ACC112 (cell line): ENCODE measurements at regions not wholly inside any gene's neighbourhood (a gene's known extent, or its start where the extent isn't known, plus 50 kb on each side); places are given as distances from the start of the nearest gene placed in this dataset.

Experiments
- H2AFZ ChIP-seq: fragments of 200-600 bp; sonication (generic); one replicate; pipeline ENCODE4 v1.6.0; 2017; ENCODE audit warnings: antibody characterized with exemption, low read length; ENCODE audit not compliant: unreplicated experiment
- H3K27ac ChIP-seq: fragments of 200-600 bp; sonication (generic); 2 replicates; pipeline ENCODE4 v1.5.1; 2014; ENCODE audit warnings: low read depth, mild to moderate bottlenecking, antibody characterized with exemption, low read length, moderate library complexity
- H3K27me3 ChIP-seq: fragments of 200-600 bp; sonication (generic); 2 replicates; pipeline ENCODE4 v1.6.1; 2014; ENCODE audit warnings: mild to moderate bottlenecking, antibody characterized with exemption, low read length, moderate library complexity, mixed read lengths; ENCODE audit not compliant: insufficient read depth
- H3K36me3 ChIP-seq: fragments of 200-600 bp; sonication (generic); 2 replicates; pipeline ENCODE4 v1.6.1; 2016; ENCODE audit warnings: mild to moderate bottlenecking, antibody characterized with exemption, low read length, moderate library complexity, mixed read lengths; ENCODE audit not compliant: insufficient read depth
- H3K4me1 ChIP-seq: fragments of 200-600 bp; sonication (generic); one replicate; pipeline ENCODE4 v1.6.1; 2016; ENCODE audit warnings: low read length, mixed read lengths; ENCODE audit not compliant: insufficient read depth, unreplicated experiment, control insufficient read depth
- H3K4me3 ChIP-seq: fragments of 200-600 bp; sonication (generic); 2 replicates; pipeline ENCODE4 v1.5.1; 2014; ENCODE audit warnings: mild to moderate bottlenecking, low read depth, low read length
- H3K79me2 ChIP-seq: fragments of 200-600 bp; sonication (generic); one replicate; pipeline ENCODE4 v1.6.0; 2016; ENCODE audit warnings: low read length; ENCODE audit not compliant: control insufficient read depth, unreplicated experiment, insufficient read depth

GRCh38 chr5:96584712-96585111, 77.5 kb upstream of the CAST start:
- Histone ChIP-seq H3K4me1 (peaks cover 9% of the 10 kb centered on the region), H3K36me3 (no peaks in the 10 kb centered on the region), H3K79me2 (no peaks in the 10 kb centered on the region), H3K27ac (no peak overlapping the region), H3K4me3 (no peak overlapping the region), H3K27me3 (no peaks in the 10 kb centered on the region), H2AFZ (no peak overlapping the region)

GRCh38 chr5:96588539-96588938, 73.6 kb upstream of the CAST start:
- no peaks in the 10 kb centered on the region for H3K4me1 ChIP-seq
- no peaks in the 10 kb centered on the region for H3K36me3 ChIP-seq
- no peaks in the 10 kb centered on the region for H3K27me3 ChIP-seq
- H3K79me2 ChIP-seq: no peaks in the 10 kb centered on the region
- no peak overlapping the region for H2AFZ ChIP-seq
- no peak overlapping the region for H3K4me3 ChIP-seq
- no peak overlapping the region for H3K27ac ChIP-seq

- Histone ChIP-seq H3K79me2 (no peaks in the 10 kb centered on the region), H3K27ac (no peak overlapping the region), H3K4me1 (no peaks in the 10 kb centered on the region), H2AFZ (peak overlapping the region; percentile 45), H3K27me3 (no peaks in the 10 kb centered on the region), H3K36me3 (no peaks in the 10 kb centered on the region), H3K4me3 (no peak overlapping the region)
Measured at GRCh38 chr5:96590796-96591195, 71.4 kb upstream of the CAST start.

GRCh38 chr5:96595300-96596090, 66.7 kb upstream of the CAST start:
- no peak overlapping the region for H3K4me3 ChIP-seq

GRCh38 chr5:96597438-96598020, 64.6 kb upstream of the CAST start:
- Histone ChIP-seq H2AFZ (no peak overlapping the region), H3K27me3 (no peaks in the 10 kb centered on the region), H3K79me2 (no peaks in the 10 kb centered on the region), H3K4me3 (no peak overlapping the region), H3K4me1 (peaks cover 6% of the 10 kb centered on the region), H3K27ac (peak overlapping the region; percentile 13; the same call in 1 of the 2 replicates), H3K36me3 (no peaks in the 10 kb centered on the region)

More at GRCh38 chr5:96595300-96596090, 66.7 kb upstream of the CAST start:
- Histone ChIP-seq H3K27me3 (no peaks in the 10 kb centered on the region), H3K27ac (no peak overlapping the region), H3K4me1 (peaks cover 6% of the 10 kb centered on the region), H3K36me3 (no peaks in the 10 kb centered on the region), H2AFZ (no peak overlapping the region), H3K79me2 (no peaks in the 10 kb centered on the region)

GRCh38 chr5:96601200-96601599, 61.0 kb upstream of the CAST start:
- no peak overlapping the region for H2AFZ ChIP-seq
- H3K79me2 ChIP-seq: no peaks in the 10 kb centered on the region
- H3K4me3 ChIP-seq: no peak overlapping the region
- no peak overlapping the region for H3K27ac ChIP-seq
- no peaks in the 10 kb centered on the region for H3K27me3 ChIP-seq
- no peaks in the 10 kb centered on the region for H3K36me3 ChIP-seq
- H3K4me1 ChIP-seq: peaks cover 6% of the 10 kb centered on the region

GRCh38 chr5:96601715-96602244, 60.4 kb upstream of the CAST start:
- Histone ChIP-seq H3K27me3 (no peaks in the 10 kb centered on the region), H3K36me3 (no peaks in the 10 kb centered on the region), H3K79me2 (no peaks in the 10 kb centered on the region), H3K27ac (no peak overlapping the region), H3K4me3 (no peak overlapping the region), H3K4me1 (peaks cover 6% of the 10 kb centered on the region), H2AFZ (peak overlapping the region; percentile 48)

- H3K4me3 ChIP-seq: no peak overlapping the region
- H3K4me1 ChIP-seq: no peaks in the 10 kb centered on the region
- H3K27ac ChIP-seq: no peak overlapping the region
- H3K79me2 ChIP-seq: no peaks in the 10 kb centered on the region
- no peak overlapping the region for H2AFZ ChIP-seq
- no peaks in the 10 kb centered on the region for H3K27me3 ChIP-seq
- H3K36me3 ChIP-seq: no peaks in the 10 kb centered on the region
Measured at GRCh38 chr5:96602776-96603175, 59.4 kb upstream of the CAST start.

- H3K79me2 ChIP-seq: no peaks in the 10 kb centered on the region
Measured at GRCh38 chr5:96605144-96605837, 56.9 kb upstream of the CAST start.

GRCh38 chr5:96609369-96609768, 52.8 kb upstream of the CAST start:
- H3K4me1 ChIP-seq: peaks cover 5% of the 10 kb centered on the region
- H3K27me3 ChIP-seq: no peaks in the 10 kb centered on the region
- no peaks in the 10 kb centered on the region for H3K36me3 ChIP-seq
- H3K4me3 ChIP-seq: no peak overlapping the region
- no peaks in the 10 kb centered on the region for H3K79me2 ChIP-seq
- H2AFZ ChIP-seq: no peak overlapping the region
- H3K27ac ChIP-seq: no peak overlapping the region

More at GRCh38 chr5:96605144-96605837, 56.9 kb upstream of the CAST start:
- no peaks in the 10 kb centered on the region for H3K4me1 ChIP-seq
- H2AFZ ChIP-seq: no peak overlapping the region
- no peaks in the 10 kb centered on the region for H3K27me3 ChIP-seq
- H3K4me3 ChIP-seq: no peak overlapping the region
- H3K36me3 ChIP-seq: no peaks in the 10 kb centered on the region
- no peak overlapping the region for H3K27ac ChIP-seq
